Fibroblast of lung (primary cell): ENCODE measurements at regions not wholly inside any gene's neighbourhood (a gene's known extent, or its start where the extent isn't known, plus 50 kb on each side); places are given as distances from the start of the nearest gene placed in this dataset.
"Not testable (repeated sequence)": the region's sequence is repeated elsewhere in the genome, so short reads cannot be mapped to it uniquely, and the experiment has no call there.

ENCODE experiments used
- CTCF ChIP-seq, 2 donors: IDR thresholded peaks in 1 of 2; conservative IDR thresholded peaks in 1 of 2; 1 replicate in 1 of 2; 2 replicates in 1 of 2; pipeline ENCODE4 v1.5.1; 2011 to 2012; ENCODE audit warnings: low read length in 2 of 2, control low read depth in 1 of 2, inconsistent platforms in 1 of 2, low read depth in 1 of 2, mild to moderate bottlenecking in 1 of 2
- EZH2 ChIP-seq: IDR thresholded peaks from 2 replicates; pipeline ENCODE4 v1.5.1; 2012; ENCODE audit warnings: low read length, control low read depth, mild to moderate bottlenecking; ENCODE audit errors: missing control alignments

GRCh38 chr2:16727849-16728248, 62.2 kb upstream of the CYRIA start:
- not testable (repeated sequence) for TF ChIP-seq CTCF (conservative IDR thresholded peaks at IDR 0.05 in 1 of 2, IDR thresholded peaks at IDR 0.05 in 1 of 2; ENCODE audit: low read depth in 1 of 2, low read length in 2 of 2); EZH2
